HG02759 (cell line): ENCODE measurements at regions not wholly inside any gene's neighbourhood (a gene's known extent, or its start where the extent isn't known, plus 50 kb on each side); places are given as distances from the start of the nearest gene placed in this dataset.
"Not testable (repeated sequence)": the region's sequence is repeated elsewhere in the genome, so short reads cannot be mapped to it uniquely, and the experiment has no call there.

Experiments used
- ATAC-seq: cut with Tn5 transposase; IDR thresholded peaks from one replicate; pipeline ENCODE4 v1.9.1; 2021; ENCODE audit warnings: mild to moderate bottlenecking, moderate library complexity; ENCODE audit not compliant: unreplicated experiment

- no peak for ATAC-seq
Measured at GRCh38 chr20:48531505-48531904, 296.3 kb downstream of the PREX1 start.

- no peak for ATAC-seq
Measured at GRCh38 chr20:48530957-48531356, 296.8 kb downstream of the PREX1 start.

GRCh38 chr20:48528346-48528745, 299.5 kb downstream of the PREX1 start:
- ATAC-seq: no peak

- no peak for ATAC-seq
Measured at GRCh38 chr20:48527771-48528170, 300.0 kb downstream of the PREX1 start.

- ATAC-seq: no peak
Measured at GRCh38 chr20:48526936-48527335, 300.9 kb downstream of the PREX1 start.

- ATAC-seq: no peak
Measured at GRCh38 chr20:48525400-48525799, 302.4 kb downstream of the PREX1 start.

GRCh38 chr20:48524582-48524981, 303.2 kb downstream of the PREX1 start:
- ATAC-seq: no peak

GRCh38 chr20:48523191-48523995, 304.4 kb downstream of the PREX1 start:
- no peak for ATAC-seq

- ATAC-seq: no peak
Measured at GRCh38 chr20:48521121-48521520, 306.7 kb downstream of the PREX1 start.

GRCh38 chr20:48516196-48516595, 311.6 kb downstream of the PREX1 start:
- ATAC-seq: not testable (repeated sequence)

- not testable (repeated sequence) for ATAC-seq
Measured at GRCh38 chr20:48514577-48514976, 313.2 kb downstream of the PREX1 start.

- not testable (repeated sequence) for ATAC-seq
Measured at GRCh38 chr20:48512539-48512938, 315.3 kb downstream of the PREX1 start.

GRCh38 chr20:48505066-48505465, 322.7 kb downstream of the PREX1 start:
- not testable (repeated sequence) for ATAC-seq

- no peak for ATAC-seq
Measured at GRCh38 chr20:48503166-48503815, 324.5 kb downstream of the PREX1 start.

GRCh38 chr20:48502758-48503157, 325.0 kb downstream of the PREX1 start:
- no peak for ATAC-seq

- ATAC-seq: no peak
Measured at GRCh38 chr20:48502016-48502415, 325.8 kb downstream of the PREX1 start.

GRCh38 chr20:48500900-48501299, 326.9 kb downstream of the PREX1 start:
- ATAC-seq: not testable (repeated sequence)

- ATAC-seq: not testable (repeated sequence)
Measured at GRCh38 chr20:48498939-48499338, 328.9 kb downstream of the PREX1 start.

GRCh38 chr20:48498125-48498524, 329.7 kb downstream of the PREX1 start:
- not testable (repeated sequence) for ATAC-seq

- ATAC-seq: no peak
Measured at GRCh38 chr20:48493966-48494365, 333.8 kb downstream of the PREX1 start.

GRCh38 chr20:48493331-48493730, 334.5 kb downstream of the PREX1 start:
- not testable (repeated sequence) for ATAC-seq

- no peak for ATAC-seq
Measured at GRCh38 chr20:48492715-48493070, 335.1 kb downstream of the PREX1 start.
